ENCODE measurements at regions not wholly inside any gene's neighbourhood (a gene's known extent, or its start where the extent isn't known, plus 50 kb on each side); places are given as distances from the start of the nearest gene placed in this dataset.
A peak's percentile ranks its signal among the peaks of the same experiment; 100 is the strongest.
"Not testable (repeated sequence)": the region's sequence is repeated elsewhere in the genome, so short reads cannot be mapped to it uniquely, and the experiment has no call there.

DNA sequence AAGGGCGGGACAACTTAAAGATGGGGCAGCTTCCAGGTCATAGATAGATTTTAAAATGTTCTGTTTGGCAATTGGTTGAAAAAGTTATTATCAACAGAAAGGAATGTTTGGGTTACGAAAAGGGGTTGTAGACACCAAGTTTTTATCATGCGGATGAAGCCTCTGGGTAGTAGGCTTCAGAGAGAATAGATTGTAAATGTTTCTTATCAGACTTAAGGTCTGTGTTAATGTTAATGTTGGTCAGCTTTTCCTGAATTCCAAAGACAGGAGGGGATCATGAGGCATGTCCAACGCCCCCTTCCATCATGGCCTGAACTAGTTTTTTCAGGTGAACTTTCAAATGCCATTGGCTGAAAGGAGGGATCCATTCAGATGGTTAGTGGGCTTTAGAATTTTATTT, 84.2 kb upstream of the KIF5B start:
- DNase-seq = no peak
- H3K36me3 ChIP-seq (replicated peaks; ENCODE audit: control insufficient read depth, insufficient read depth, low read length) = no peaks in the 10 kb centered on the region
- H3K4me3 ChIP-seq (ENCODE audit: insufficient read depth, low read depth, low read length) = no peak overlapping the region
- no peaks in the 10 kb centered on the region for H3K27me3 ChIP-seq (ENCODE audit: control insufficient read depth, insufficient read depth, low read length)

DNA sequence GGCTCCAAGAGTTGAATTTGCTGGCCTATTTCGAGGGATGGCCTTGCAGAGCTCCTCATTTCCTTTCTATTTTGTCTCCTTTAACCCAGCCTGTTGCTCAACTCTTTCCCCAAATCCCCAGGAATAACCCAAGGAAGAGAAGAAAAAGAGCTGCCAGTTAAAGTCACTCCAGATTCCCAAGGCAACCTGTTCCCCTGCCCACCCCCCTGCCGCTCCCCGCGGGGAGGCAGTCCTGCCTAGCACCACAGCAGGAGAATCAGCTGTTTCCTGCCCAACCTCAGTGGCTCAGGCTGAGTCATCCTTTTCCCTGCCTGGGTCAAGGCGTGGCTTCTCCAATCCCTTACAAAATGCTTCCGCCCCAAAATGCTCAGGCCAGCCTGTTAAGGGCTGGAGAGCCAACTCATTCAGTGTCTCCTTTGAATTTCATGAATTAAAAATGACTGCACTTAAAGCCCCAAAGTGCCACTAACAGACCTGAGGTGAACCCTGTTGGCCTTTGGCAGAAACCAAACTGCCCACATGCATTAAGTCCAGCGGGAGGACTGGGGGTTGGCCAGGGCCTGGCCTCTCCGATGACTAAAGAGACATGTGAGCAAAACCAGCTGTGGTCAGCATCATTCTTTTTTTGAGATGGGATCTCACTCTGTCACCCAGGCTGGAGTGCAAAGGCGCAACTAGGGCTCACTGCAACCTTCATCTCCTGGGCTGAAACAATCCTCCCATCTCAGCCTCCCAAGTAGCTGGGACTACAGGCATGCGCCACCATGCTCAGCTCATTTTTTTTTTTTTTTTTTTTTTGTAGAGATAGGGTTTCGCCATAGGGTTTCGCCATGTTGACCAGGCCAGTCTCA, 83.2 kb upstream of the KIF5B start:
- H3K4me3 ChIP-seq (ENCODE audit: insufficient read depth, low read depth, low read length) = no peak overlapping the region
- DNase-seq = peak; percentile 89

DNA sequence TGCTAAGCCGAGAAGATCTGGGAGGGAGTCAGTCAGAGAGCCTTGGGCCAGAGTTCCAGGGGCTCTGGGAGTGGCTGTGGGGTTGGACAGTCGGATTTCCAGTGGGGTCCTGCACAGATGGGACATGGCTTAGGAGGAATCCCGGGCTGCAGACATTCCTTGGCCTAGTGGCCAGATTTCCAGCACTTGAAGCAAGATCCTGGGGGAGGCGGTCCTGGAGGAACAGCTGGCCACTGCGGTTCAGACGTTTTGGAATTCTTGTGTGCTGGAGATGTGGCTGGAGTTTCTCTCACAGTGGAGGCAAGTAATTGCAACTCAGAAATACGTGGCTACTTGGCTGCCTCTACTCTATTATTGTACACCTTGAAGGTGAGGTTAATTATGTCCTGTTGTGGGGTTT, 80.7 kb upstream of the KIF5B start:
- not testable (repeated sequence) for H3K36me3 ChIP-seq (replicated peaks; ENCODE audit: control insufficient read depth, insufficient read depth, low read length); H3K27me3 ChIP-seq (ENCODE audit: control insufficient read depth, insufficient read depth, low read length); H3K4me3 ChIP-seq (ENCODE audit: insufficient read depth, low read depth, low read length); DNase-seq

More for the DNA sequence above, 83.2 kb upstream of the KIF5B start:
- H3K27me3 ChIP-seq (ENCODE audit: control insufficient read depth, insufficient read depth, low read length) = no peaks in the 10 kb centered on the region
- H3K36me3 ChIP-seq (replicated peaks; ENCODE audit: control insufficient read depth, insufficient read depth, low read length) = no peaks in the 10 kb centered on the region

DNA sequence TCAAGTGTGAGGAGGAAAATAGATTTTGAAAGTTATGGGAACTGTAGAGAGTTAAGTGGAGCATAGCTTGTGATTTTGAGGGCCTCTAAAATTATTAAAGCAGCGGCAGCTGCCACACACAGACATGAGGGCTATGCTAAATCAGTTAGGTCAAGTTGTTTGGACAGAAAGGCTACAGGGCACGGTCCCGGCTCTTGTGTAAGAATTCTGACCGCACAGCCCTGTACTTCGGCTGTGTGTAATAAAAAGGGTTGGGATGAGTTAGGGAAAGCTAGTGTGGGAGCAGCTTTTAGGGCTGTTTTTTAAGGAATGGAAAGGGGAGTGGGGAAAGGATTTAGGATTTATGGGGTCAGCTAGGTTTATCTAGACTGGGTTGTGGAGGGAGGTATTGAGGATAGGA, 79.6 kb upstream of the KIF5B start:
- not testable (repeated sequence) for H3K4me3 ChIP-seq (ENCODE audit: insufficient read depth, low read depth, low read length); H3K36me3 ChIP-seq (replicated peaks; ENCODE audit: control insufficient read depth, insufficient read depth, low read length); H3K27me3 ChIP-seq (ENCODE audit: control insufficient read depth, insufficient read depth, low read length); DNase-seq

DNA sequence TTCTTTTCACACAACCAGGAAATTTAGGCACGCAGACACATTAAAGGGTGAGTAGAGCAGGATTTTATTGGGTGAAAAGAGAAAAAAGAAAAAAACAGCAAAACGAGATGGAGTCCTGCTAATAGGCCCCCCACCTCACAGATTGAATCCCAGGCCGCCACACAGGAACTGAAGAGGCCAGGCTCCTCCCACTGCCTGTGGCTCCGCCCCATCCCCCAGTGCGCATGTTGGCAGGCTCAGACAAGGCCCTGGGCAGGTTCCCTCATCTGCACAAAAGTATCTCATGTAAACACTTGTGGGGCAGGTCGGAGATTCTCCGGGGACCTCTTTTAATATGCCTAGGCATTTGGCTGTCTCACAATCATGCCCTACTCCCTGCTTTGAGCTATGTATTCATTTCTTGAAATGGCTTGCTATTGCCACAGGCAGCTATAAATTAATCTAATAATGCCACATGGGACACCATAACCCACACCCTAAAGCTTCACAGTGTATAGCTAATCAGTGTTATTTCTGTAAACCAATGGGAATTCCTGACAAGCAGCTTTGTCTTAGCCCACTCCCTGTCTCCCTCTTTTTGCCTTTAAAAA, 76.2 kb upstream of the KIF5B start:
- peak; percentile 56 for DNase-seq

DNA sequence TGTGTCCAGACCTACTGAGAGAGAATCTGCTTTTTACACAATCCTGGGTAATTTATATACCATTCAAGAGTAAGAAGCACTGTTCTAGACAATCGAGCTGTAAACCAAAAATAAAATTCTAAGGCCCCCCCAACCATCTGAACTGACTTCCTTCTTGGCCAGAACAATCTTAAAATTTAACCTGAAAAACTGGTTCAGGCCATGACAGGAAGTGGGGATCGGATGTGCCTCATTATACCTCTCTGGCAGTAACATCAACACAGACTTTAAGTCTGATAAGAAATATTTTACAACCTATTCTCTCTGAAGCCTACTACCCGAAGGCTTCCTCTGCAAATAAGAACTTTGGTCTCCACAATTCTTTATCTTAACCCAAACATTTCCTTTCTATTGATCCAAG, 75.2 kb upstream of the KIF5B start:
- Histone ChIP-seq H3K27me3 (ENCODE audit: control insufficient read depth, insufficient read depth, low read length) (no peaks in the 10 kb centered on the region), H3K4me3 (ENCODE audit: insufficient read depth, low read depth, low read length) (no peak overlapping the region), H3K36me3 (replicated peaks; ENCODE audit: control insufficient read depth, insufficient read depth, low read length) (no peaks in the 10 kb centered on the region)
- DNase-seq = no peak

More for the DNA sequence above, 76.2 kb upstream of the KIF5B start:
- Histone ChIP-seq H3K4me3 (ENCODE audit: insufficient read depth, low read depth, low read length) (no peak overlapping the region), H3K36me3 (replicated peaks; ENCODE audit: control insufficient read depth, insufficient read depth, low read length) (no peaks in the 10 kb centered on the region), H3K27me3 (ENCODE audit: control insufficient read depth, insufficient read depth, low read length) (no peaks in the 10 kb centered on the region)

DNA sequence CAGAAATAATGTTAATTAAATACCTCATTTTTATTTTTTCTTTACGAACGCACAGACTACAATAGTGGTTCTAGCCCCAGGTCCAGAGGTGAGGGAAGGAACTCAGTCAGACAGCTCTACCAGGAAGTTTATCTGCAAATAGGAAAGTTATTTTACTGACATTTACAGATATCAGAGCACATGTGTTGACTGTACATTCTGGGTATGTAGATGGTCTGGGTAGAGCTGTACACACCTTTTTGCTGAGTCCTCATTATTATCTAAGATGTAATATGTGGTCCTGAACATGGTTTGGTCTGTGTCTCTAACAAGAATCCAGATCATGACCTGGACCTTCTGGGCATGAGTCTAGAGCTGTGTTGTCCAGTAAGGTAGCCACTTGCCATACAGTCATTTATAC, 74.6 kb upstream of the KIF5B start:
- H3K27me3 ChIP-seq (ENCODE audit: control insufficient read depth, insufficient read depth, low read length) = no peaks in the 10 kb centered on the region
- H3K4me3 ChIP-seq (ENCODE audit: insufficient read depth, low read depth, low read length) = no peak overlapping the region
- H3K36me3 ChIP-seq (replicated peaks; ENCODE audit: control insufficient read depth, insufficient read depth, low read length) = no peaks in the 10 kb centered on the region
- no peak for DNase-seq

DNA sequence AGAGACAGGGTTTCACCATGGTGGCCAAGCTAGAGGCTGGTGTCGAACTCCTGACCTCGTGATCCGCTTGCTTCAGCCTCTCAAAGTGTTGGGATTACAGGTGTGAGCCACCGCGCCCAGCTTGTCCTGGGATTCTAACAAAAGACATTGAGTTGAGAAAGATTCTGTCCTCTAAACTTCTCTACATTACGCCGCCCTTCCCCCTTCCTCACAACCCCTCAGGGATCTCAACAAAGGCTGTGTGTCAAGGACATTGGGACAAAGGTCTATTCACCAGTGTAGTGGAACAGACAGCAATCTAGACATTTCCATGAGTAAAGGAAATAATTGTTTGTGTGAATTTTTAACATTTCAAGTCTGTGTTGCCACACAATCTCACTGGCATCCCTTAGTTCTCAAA, 68.8 kb upstream of the KIF5B start:
- no peak for DNase-seq
- Histone ChIP-seq H3K4me3 (ENCODE audit: insufficient read depth, low read depth, low read length) (no peak overlapping the region), H3K36me3 (replicated peaks; ENCODE audit: control insufficient read depth, insufficient read depth, low read length) (no peaks in the 10 kb centered on the region), H3K27me3 (ENCODE audit: control insufficient read depth, insufficient read depth, low read length) (no peaks in the 10 kb centered on the region)

DNA sequence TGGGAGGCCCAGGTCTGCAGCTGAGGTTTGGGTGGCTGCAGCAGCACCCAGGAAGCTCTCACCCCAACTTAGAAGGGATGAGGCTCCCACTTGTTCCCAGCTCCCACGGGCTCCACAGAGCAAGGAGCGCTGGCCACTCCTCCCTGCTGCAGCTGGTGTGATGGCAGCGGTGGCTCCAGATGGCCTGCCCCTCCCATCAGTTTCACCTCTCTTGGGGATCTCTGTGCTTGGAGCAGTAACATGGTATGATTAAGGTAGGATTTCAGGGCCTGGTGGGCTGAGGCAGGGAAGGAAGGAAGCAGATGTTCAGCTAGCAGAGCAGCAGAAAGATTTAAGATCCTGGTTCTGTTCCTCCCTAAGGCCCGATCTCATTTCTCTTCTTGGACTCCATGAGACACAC, 66.8 kb upstream of the KIF5B start:
- H3K27me3 ChIP-seq (ENCODE audit: control insufficient read depth, insufficient read depth, low read length) = no peaks in the 10 kb centered on the region
- H3K36me3 ChIP-seq (replicated peaks; ENCODE audit: control insufficient read depth, insufficient read depth, low read length) = no peaks in the 10 kb centered on the region
- no peak overlapping the region for H3K4me3 ChIP-seq (ENCODE audit: insufficient read depth, low read depth, low read length)
- no peak for DNase-seq

DNA sequence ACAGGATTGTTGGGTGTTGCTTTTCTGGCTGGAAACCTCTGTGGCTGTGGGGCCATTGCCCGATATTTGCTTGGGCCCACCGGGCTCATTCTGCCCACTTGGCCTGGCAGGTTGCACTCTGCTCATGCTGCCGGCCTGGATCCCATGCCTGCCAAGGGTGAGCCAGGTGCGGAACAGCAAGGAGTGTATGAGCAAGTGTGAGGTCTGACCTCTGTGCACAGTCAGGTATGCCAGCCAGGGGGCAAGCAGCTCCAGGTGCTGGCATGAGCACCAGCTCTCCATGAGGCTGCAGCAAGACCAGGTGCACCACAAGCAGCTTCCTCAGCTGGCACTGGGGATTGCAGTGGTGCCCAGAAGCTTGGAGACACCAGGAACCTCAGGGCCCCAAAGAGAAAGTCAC, 65.4 kb upstream of the KIF5B start:
- H3K36me3 ChIP-seq (replicated peaks; ENCODE audit: control insufficient read depth, insufficient read depth, low read length) = no peaks in the 10 kb centered on the region
- no peak for DNase-seq

DNA sequence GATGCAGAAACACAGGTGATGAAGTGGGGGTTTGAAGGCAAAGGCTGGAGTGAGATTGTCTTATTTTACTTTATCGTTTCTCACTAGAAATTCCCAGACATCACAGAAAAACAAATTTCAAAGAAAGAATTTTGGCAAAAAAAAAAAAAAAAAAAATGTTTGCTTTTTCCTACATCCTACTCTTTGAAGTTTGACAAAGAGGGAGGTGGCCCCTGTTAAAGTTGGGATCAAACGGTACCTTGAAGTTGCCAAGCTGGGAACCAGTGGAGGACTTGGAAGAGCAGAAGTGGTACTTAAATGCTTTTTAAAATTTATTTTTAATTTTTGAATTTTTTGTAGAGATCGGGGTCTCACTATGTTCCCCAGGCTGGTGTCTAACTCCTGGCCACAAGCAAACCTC, 63.9 kb upstream of the KIF5B start:
- Histone ChIP-seq H3K36me3 (replicated peaks; ENCODE audit: control insufficient read depth, insufficient read depth, low read length) (no peaks in the 10 kb centered on the region), H3K27me3 (ENCODE audit: control insufficient read depth, insufficient read depth, low read length) (no peaks in the 10 kb centered on the region), H3K4me3 (ENCODE audit: insufficient read depth, low read depth, low read length) (no peak overlapping the region)
- no peak for DNase-seq

More for the DNA sequence above, 65.4 kb upstream of the KIF5B start:
- no peak overlapping the region for H3K4me3 ChIP-seq (ENCODE audit: insufficient read depth, low read depth, low read length)
- no peaks in the 10 kb centered on the region for H3K27me3 ChIP-seq (ENCODE audit: control insufficient read depth, insufficient read depth, low read length)

DNA sequence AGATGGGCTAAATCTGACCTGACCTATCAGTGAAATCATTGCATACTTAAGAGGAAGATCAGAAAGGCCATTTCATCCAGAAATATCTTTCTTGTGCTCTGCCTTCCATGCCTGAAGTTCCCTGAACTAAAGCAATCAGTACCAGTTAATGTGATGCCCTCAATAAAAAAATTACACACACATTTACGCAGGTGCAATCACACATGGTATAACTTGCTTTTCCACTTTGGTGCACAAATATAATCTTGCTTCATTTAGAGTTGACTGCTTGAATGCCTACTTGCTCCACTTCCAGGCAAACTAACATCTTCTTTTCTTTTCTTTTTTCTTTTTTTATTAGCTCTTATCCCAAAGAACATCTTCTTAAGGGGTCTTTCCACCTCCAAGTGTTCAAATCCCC, 58.3 kb upstream of the KIF5B start:
- DNase-seq = no peak
- Histone ChIP-seq H3K4me3 (ENCODE audit: insufficient read depth, low read depth, low read length) (no peak overlapping the region), H3K36me3 (replicated peaks; ENCODE audit: control insufficient read depth, insufficient read depth, low read length) (no peaks in the 10 kb centered on the region), H3K27me3 (ENCODE audit: control insufficient read depth, insufficient read depth, low read length) (no peaks in the 10 kb centered on the region)

DNA sequence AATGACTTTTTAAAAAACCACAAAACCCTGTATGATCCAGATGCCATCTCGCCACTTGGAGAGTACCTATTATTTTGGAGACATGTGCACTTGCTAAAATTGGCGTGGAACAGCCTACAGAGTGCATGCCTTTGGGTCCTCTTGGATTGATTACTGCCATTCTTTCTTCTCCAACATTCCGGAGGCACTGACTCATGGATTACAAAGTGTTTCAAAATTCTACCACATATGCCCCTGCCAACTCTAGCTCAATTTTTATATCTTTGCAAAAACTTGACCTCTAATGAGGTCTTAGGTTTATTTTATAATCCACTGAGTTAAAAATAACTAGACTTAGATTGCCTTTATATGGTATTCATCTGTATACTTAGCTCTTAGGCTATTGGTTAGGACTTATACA, 55.8 kb upstream of the KIF5B start:
- DNase-seq = no peak

DNA sequence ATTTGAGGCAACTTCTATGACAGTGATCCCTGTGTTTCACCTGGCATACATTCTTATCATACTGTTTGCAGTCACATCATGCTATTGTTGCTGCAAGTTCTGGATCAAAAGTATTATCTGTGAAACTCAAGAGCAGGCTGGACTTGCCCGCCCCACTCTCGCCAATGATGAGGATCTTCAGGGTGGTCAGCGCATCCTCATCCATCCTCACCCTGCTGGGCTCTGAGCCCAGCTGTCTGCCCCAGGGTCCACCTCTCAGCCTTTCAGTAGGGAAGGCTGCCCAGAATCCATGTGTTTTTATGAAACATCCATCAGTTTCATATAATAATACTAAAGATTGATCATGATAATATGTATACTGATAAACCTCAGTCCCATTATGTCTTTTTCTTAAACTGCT, 55.4 kb upstream of the KIF5B start:
- no peaks in the 10 kb centered on the region for H3K27me3 ChIP-seq (ENCODE audit: control insufficient read depth, insufficient read depth, low read length)
- H3K36me3 ChIP-seq (replicated peaks; ENCODE audit: control insufficient read depth, insufficient read depth, low read length) = no peaks in the 10 kb centered on the region
- DNase-seq = no peak
- no peak overlapping the region for H3K4me3 ChIP-seq (ENCODE audit: insufficient read depth, low read depth, low read length)

More for the DNA sequence above, 55.8 kb upstream of the KIF5B start:
- Histone ChIP-seq H3K27me3 (ENCODE audit: control insufficient read depth, insufficient read depth, low read length) (no peaks in the 10 kb centered on the region), H3K4me3 (ENCODE audit: insufficient read depth, low read depth, low read length) (no peak overlapping the region), H3K36me3 (replicated peaks; ENCODE audit: control insufficient read depth, insufficient read depth, low read length) (no peaks in the 10 kb centered on the region)

DNA sequence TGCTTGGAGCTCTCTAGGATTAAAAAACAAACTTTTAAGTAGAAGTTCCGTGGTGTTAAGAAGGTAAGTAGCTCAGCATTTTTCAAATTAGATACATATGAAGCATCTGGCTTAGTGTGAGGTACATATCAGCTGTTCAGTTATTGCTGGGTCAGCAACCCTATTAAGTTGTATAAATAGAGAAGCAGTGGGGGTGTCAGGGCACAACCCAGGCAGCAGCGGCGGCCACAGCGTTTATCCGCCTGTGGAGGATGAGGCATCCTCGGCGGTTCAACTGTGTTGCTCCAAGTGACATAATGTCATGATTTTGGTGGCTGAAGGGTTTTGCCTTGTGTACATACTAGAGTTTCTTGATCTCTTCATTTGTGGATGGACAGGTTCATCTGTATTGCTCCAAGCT, 54.6 kb upstream of the KIF5B start:
- Histone ChIP-seq H3K27me3 (ENCODE audit: control insufficient read depth, insufficient read depth, low read length) (no peaks in the 10 kb centered on the region), H3K36me3 (replicated peaks; ENCODE audit: control insufficient read depth, insufficient read depth, low read length) (no peaks in the 10 kb centered on the region), H3K4me3 (ENCODE audit: insufficient read depth, low read depth, low read length) (no peak overlapping the region)
- no peak for DNase-seq

Data from H7 (cell line).